Amygdala (tissue), 56 donors: ENCODE measurements at regions not wholly inside any gene's neighbourhood (a gene's known extent, or its start where the extent isn't known, plus 50 kb on each side); places are given as distances from the start of the nearest gene placed in this dataset.

Experiments
- DNase-seq, 56 donors: peaks; one replicate each; lab custom pipeline; 2025; lab: John Stamatoyannopoulos, UW

GRCh38 chr7:52980129-52980528, 55.3 kb upstream of the POM121L12 start:
- DNase-seq = no peak

GRCh38 chr7:52973126-52973525, 62.3 kb upstream of the POM121L12 start:
- DNase-seq = no peak

GRCh38 chr7:52962402-52963076, 72.9 kb upstream of the POM121L12 start:
- no peak for DNase-seq

GRCh38 chr7:52961084-52961483, 74.3 kb upstream of the POM121L12 start:
- no peak for DNase-seq

GRCh38 chr7:52959878-52960660, 75.4 kb upstream of the POM121L12 start:
- DNase-seq = no peak

- no peak for DNase-seq
These were observed 76.1 kb upstream of the POM121L12 start for GRCh38 chr7:52959336-52959735.

- no peak for DNase-seq
These were observed 76.8 kb upstream of the POM121L12 start for GRCh38 chr7:52958621-52959140.

- no peak for DNase-seq
These were observed 79.0 kb upstream of the POM121L12 start for GRCh38 chr7:52956379-52956915.

DNA sequence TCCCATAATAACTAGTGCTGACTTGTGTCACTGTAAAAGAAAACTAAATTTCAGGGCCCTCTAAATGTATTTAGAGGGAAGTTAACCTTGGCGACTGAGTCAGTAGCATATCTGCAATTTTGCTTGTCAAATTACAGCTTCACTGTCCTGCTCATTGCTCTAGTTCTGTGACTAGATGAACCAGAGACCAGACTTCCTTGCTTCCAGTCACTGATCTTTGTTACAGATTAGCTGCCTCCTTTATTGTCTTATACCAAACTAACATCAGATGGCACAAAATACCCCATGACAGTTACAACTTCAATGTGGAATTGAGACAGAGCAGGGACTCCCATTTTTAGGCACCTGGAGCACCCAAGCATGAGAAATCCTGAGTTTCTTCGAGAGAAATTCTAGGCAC, 79.9 kb upstream of the POM121L12 start:
- no peak for DNase-seq

- no peak for DNase-seq
These were observed 90.5 kb upstream of the POM121L12 start for GRCh38 chr7:52944921-52945320.

DNA sequence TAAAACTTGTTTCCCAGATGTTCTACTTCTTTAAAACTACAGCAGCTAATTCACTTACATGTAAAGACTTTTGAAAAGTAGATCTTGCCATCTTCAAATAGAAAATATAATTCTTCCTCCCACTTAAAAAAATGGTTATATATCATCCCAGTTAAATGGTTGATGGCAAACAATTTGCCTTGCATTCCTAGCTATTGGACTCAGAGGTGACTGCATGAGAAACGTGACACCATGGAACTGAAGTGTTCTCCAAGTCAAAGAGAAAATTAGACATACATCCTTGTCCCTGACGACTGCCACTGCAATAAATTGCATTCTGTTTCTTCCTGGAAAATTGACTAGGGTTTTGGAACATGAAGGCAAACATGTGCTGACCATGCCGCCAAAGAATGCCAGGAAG, 95.0 kb upstream of the POM121L12 start:
- no peak for DNase-seq

DNA sequence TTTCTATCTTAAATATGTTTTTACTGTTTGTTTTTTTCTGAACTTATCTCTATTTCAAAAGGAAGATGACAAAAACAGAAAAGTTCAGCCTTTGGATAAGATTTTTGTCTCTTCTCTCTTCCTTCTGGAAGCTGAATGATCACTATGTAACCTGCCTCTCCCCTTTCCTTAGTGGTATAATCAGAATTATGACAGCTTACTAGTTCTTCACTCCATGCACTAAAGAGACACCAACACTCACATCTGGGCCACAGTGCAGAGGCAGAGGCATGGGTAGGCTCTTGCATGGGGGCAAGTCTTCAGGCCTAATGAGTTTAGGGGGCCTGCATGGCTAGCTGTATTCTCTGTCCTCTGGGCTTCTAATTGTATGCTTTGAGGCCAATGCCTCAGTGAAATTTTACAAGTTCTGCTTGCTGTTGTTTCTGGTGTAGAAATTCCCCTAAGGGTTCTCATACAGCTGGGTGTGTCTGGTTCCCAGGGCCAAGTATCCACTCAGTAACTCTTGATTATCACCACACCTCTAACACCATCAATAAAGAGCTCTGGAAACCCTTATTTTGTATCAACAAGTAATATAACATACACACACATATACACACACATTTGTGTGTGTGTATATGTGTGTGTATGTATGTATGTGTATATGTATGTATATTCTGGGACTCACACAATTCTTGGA, 96.8 kb upstream of the POM121L12 start:
- no peak for DNase-seq

DNA sequence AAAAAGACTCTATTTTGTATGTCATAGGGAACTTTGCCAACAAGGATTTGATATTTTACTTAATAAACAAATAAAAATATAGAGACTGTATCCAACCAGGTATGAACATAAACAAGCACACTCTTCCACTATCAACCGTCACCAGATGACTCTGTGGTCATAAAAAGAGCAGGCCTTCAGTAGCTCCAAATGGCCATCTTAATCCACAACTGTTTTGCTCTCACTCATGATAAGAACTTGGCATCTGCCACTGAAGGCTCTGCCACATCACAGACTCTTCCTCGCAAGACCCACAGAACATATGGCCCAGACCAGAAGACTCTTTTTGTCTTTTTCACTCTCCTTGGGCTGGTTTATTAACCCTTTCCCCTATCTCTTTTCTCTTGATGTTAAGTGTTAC, 98.7 kb upstream of the POM121L12 start:
- DNase-seq = no peak

- no peak for DNase-seq
These were observed 106.8 kb upstream of the POM121L12 start for GRCh38 chr7:52928591-52928990.

DNA sequence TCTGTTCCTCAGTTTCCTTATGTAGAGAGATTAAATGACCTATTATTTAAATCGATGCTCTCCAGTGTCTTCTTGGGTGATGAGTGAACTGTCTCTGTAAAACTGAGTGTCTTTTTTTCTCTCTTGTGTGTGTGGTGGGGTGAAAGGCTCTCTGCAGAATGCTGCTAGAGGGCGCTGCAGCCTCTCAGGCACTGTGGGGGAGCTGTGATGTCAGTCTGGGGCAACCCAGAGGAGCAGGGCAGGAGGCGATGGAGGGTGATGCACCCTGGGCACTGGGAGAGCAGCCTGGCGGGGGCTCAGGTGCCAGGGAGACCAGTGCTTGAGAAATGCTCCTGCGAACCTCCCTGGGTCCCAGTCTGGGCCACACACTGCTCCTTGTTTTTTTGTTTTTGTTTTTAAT, 110.1 kb upstream of the POM121L12 start:
- DNase-seq = no peak

DNA sequence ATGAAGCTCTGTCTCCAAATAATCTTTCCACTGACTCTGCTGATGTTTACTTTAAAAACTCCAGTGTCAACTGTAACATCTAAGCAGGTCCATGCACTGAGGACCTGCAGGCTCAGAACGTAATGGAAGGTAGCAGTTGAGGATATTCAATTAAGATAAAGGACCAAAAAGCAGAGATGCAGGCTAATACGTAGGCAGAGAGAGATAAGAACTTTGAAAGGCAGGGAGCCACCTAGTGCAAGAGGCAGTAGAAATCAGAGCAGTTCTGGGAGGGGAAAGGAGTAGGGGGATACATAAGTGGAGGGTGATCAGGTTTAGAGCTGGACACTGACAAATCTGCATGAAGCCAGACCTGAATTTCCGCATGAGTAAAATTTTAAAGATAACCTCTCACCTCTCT, 114.5 kb upstream of the POM121L12 start:
- no peak for DNase-seq

DNA sequence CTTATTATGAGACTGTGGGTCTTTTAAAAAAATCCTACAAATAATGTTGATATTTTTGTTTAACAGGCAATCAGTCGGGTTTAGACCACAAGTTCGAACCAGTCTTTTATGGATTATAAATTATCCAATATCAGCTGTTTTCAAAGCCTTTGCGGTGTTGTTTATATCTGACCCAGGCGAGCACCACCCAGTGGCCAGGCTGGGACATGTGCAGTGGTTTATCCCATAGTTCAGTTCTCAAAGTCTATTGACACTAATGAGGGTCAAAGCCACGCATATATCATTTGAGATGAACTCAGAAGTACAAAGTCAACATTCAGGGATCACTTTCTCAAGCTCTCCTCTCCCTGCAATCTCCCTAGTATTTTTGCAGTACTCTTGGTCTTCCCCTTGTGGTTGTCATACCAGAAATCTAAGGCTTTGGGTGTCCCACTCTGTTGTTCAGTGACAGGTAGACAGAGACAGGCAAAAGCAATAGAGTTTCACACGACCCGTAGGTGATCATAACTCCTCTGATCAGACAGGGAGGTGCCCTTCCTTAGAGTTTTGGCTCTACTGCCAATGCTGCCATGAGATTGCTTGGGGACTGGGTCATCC, 117.4 kb upstream of the POM121L12 start:
- no peak for DNase-seq

- DNase-seq = no peak
These were observed 123.6 kb upstream of the POM121L12 start for GRCh38 chr7:52911795-52912194.

DNA sequence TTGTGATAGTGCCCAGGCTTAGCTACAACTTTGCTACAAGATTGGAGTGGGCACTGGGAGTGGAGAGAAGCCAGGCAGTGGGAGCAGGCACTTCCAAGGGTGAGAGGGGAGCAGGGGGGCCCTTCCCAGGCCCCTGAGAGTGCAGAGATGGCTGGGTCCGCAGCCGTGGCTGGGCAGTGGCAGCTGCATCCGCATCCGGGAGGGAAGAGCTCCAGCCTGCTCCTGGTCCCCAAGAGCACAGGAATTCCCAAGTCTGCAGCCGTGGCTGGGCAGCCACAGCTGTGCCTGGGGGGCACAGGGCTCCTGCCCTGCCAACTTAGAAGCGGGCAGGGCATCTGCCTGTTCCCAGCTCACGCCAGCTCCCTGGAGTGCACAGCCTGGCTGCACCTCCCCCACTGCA, 124.1 kb upstream of the POM121L12 start:
- DNase-seq = no peak

GRCh38 chr7:52909935-52910334, 125.5 kb upstream of the POM121L12 start:
- DNase-seq = no peak

- DNase-seq = no peak
These were observed 126.3 kb upstream of the POM121L12 start for GRCh38 chr7:52909131-52909530.
